Activated naive CD4-positive, alpha-beta T cell treated with anti-CD3 and anti-CD28 coated beads, Interleukin-2, amount 50 U/mL, for 72 hours (primary cell): ENCODE measurements at regions not wholly inside any gene's neighbourhood (a gene's known extent, or its start where the extent isn't known, plus 50 kb on each side); places are given as distances from the start of the nearest gene placed in this dataset.
"Not testable (repeated sequence)": the region's sequence is repeated elsewhere in the genome, so short reads cannot be mapped to it uniquely, and the experiment has no call there.

Experiments used
- ATAC-seq, 2 donors: fragments of 150-1000 bp; cut with Tn5 transposase; 2 replicates each; pipeline ENCODE4 v1.10.0; 2021; ENCODE audit warnings: mild to moderate bottlenecking in 2 of 2, moderate library complexity in 2 of 2
- DNase-seq, 2 donors: peaks; one replicate each; pipeline ENCODE4 v3.0.0; 2021 to 2022; ENCODE audit warnings: low spot score in 2 of 2
- H3K27ac Mint-ChIP-seq, 2 donors: one replicate each; pipeline ENCODE4 v1.8.0; 2022; ENCODE audit warnings: mild to moderate bottlenecking in 2 of 2, mixed read lengths in 2 of 2
- H3K36me3 Mint-ChIP-seq, 2 donors: one replicate each; pipeline ENCODE4 v1.8.0; 2022; ENCODE audit warnings: mixed read lengths in 2 of 2
- H3K9me3 Mint-ChIP-seq, 2 donors: one replicate each; pipeline ENCODE4 v1.8.0; 2022; ENCODE audit warnings: mixed read lengths in 2 of 2

DNA sequence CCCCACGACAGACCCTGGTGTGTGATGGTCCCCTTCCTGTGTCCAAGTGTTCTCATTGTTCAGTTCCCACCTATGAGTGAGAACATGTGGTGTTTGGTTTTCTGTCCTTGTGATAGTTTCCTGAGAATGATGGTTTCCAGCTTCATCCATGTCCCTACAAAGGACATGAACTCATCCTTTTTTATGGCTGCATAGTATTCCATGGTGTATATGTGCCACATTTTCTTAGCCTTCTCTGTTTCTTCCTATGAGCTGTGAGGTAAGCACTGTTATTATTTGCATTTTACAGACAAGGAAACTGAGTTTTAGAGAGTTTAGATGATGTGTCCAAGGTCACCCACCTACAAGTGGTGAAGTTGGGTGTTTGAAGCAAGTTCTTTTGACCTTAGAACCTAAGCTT, 51.1 kb upstream of the BNC1 start:
- not testable (repeated sequence) for H3K36me3 Mint-ChIP-seq, H3K27ac Mint-ChIP-seq, ATAC-seq

GRCh38 chr15:83339396-83339795, 54.9 kb upstream of the BNC1 start:
- Mint-ChIP-seq H3K9me3 (peaks cover 4 to 5% of the 10 kb centered on the region in 2 donors), H3K36me3 (no peaks in the 10 kb centered on the region), H3K27ac (no peak overlapping the region)
- DNase-seq: no peak
- ATAC-seq: no peak

More for the DNA sequence above, 51.1 kb upstream of the BNC1 start:
- not testable (repeated sequence) for DNase-seq, H3K9me3 Mint-ChIP-seq

DNA sequence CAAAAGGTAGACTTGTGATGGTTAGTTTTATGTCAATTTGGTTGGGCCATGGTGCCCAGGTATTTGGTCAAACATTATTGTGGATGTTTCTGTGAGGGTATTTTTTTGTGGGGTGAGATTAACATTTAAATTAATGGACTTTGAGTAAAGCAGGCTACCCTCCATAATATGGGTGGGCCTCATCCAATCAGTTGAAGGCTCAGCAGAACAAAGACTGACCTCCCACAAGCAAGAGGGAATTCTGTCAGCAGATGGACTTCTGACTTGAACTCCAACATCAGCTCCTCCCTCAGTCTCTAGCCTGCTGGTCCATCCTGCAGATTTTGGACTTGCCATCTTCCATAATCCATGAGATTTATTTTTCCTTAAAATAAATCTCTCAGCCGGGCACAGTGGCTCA, 55.6 kb upstream of the BNC1 start:
- no peaks in the 10 kb centered on the region for H3K36me3 Mint-ChIP-seq
- peaks cover 4 to 5% of the 10 kb centered on the region in 2 donors for H3K9me3 Mint-ChIP-seq
- DNase-seq (no peak), ATAC-seq (no peak)
- no peak overlapping the region for H3K27ac Mint-ChIP-seq

- ATAC-seq: no peak
- Mint-ChIP-seq H3K27ac (no peak overlapping the region), H3K9me3 (no peaks in the 10 kb centered on the region), H3K36me3 (no peaks in the 10 kb centered on the region)
- no peak for DNase-seq
These were observed 61.9 kb upstream of the BNC1 start for GRCh38 chr15:83346342-83346741.

- H3K36me3 Mint-ChIP-seq: no peaks in the 10 kb centered on the region
- H3K9me3 Mint-ChIP-seq: no peaks in the 10 kb centered on the region
- no peak overlapping the region for H3K27ac Mint-ChIP-seq
- ATAC-seq (no peak), DNase-seq (no peak)
These were observed 67.7 kb upstream of the BNC1 start for GRCh38 chr15:83352119-83352518.

- ATAC-seq: no peak
- Mint-ChIP-seq H3K36me3 (no peaks in the 10 kb centered on the region), H3K9me3 (no peaks in the 10 kb centered on the region)
These were observed 72.3 kb upstream of the BNC1 start for GRCh38 chr15:83356501-83357399.

DNA sequence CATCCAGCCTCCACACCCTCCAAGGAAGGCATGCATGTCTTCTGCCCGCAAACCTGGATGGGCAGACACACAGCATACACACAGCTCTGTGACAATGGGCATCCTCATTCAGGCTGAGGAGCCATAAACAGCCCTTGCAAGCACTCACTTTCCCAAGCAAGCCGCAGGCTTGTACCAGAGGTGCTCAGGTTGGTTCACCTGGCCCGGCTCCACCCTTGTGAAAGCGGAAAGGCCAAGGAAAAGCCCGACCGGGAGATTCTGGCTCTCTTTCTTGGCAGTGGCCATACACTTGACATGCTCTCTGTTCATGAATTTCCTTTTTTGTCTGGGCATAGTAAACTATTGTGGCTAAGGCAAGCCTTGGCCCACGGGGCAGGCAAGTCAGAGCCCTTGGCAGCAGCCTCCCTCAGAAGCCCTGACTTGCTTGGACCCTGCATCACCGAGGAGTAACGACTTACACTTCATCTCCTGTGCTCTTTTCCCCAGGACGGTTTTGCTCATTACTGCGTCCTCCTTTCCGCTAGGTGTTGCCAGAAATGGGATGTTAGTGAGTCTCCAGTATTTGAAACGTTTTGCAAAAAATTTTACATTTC, 74.6 kb upstream of the BNC1 start:
- ATAC-seq (no peak), DNase-seq (no peak)
- Mint-ChIP-seq H3K36me3 (no peaks in the 10 kb centered on the region), H3K9me3 (no peaks in the 10 kb centered on the region), H3K27ac (no peak overlapping the region)

More at GRCh38 chr15:83356501-83357399, 72.3 kb upstream of the BNC1 start:
- no peak for DNase-seq
- no peak overlapping the region for H3K27ac Mint-ChIP-seq

DNA sequence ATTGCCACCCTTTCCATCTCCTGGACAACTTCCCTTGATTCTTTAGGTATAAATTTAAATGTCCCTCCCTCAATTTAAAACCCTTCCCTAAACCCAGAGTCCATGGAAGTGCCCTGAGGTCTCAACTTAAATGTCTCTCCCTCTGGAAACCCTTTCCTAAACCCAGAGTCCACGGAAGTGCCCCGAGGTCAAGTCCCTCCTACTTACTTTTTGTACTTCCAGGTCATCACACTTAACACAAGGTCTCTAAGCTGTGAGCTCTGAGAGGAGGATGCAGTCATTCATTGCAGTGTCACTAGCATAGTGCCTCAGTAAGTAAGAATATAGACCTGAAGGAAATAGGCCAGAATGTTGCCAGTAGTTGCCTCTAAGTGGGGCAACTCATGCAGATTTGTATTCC, 78.2 kb upstream of the BNC1 start:
- Mint-ChIP-seq H3K9me3 (no peaks in the 10 kb centered on the region), H3K36me3 (peaks cover 0 to 11% of the 10 kb centered on the region in 2 donors), H3K27ac (no peak overlapping the region)
- DNase-seq: no peak
- ATAC-seq: no peak

DNA sequence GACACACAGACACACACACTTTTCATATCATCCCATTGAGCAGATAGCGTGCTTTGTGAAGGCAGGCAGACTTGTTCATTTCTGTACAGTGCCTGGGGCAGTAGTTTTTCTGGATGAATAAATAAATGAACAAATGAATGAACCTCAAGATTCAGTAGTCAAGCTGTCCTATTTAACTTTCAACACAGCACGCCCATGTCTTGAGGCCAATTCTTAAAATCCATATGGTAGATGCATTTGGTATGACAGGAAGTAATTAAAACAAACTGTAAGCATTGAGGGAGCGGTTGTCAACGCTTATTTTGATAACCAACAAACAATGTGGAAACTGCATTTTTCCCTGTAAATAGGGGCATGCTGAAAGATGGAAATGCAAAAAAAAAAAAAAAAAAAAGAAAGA, 80.0 kb upstream of the BNC1 start:
- DNase-seq (no peak), ATAC-seq (no peak)
- no peak overlapping the region for H3K27ac Mint-ChIP-seq
- no peaks in the 10 kb centered on the region for H3K9me3 Mint-ChIP-seq
- peaks cover 0 to 11% of the 10 kb centered on the region in 2 donors for H3K36me3 Mint-ChIP-seq

- DNase-seq (peak in 1 of 2 donors; percentile 15), ATAC-seq (peak in 1 of 2 donors; percentile 50)
- Mint-ChIP-seq H3K9me3 (no peaks in the 10 kb centered on the region), H3K36me3 (peaks cover 0 to 11% of the 10 kb centered on the region in 2 donors), H3K27ac (no peak overlapping the region)
These were observed 81.0 kb upstream of the BNC1 start for GRCh38 chr15:83365370-83365938.

DNA sequence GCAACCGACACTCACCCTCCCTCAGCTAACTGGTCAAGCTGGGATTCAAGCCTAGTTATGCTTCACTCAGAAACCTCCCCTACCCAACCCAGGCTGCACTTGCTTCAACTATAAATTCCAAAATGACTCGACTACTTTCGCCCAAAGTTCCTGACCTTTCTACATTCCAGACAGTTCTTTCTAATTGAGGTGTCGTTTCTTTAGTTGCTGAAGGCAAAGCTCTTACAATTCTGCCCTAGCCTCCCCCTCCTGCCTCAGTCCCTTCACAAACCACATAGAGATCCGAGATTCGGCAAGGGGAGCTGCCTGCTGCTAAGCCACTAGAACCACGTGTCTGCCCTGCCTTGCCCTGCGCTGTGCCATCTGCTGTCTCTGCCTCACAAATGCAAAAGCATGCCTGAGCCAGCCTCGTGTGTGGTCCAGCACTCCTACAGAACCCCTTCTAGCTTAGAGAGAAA, 74.7 kb upstream of the SH3GL3 start:
- DNase-seq (no peak), ATAC-seq (no peak)
- H3K9me3 Mint-ChIP-seq: no peaks in the 10 kb centered on the region
- no peak overlapping the region for H3K27ac Mint-ChIP-seq
- no peaks in the 10 kb centered on the region for H3K36me3 Mint-ChIP-seq

DNA sequence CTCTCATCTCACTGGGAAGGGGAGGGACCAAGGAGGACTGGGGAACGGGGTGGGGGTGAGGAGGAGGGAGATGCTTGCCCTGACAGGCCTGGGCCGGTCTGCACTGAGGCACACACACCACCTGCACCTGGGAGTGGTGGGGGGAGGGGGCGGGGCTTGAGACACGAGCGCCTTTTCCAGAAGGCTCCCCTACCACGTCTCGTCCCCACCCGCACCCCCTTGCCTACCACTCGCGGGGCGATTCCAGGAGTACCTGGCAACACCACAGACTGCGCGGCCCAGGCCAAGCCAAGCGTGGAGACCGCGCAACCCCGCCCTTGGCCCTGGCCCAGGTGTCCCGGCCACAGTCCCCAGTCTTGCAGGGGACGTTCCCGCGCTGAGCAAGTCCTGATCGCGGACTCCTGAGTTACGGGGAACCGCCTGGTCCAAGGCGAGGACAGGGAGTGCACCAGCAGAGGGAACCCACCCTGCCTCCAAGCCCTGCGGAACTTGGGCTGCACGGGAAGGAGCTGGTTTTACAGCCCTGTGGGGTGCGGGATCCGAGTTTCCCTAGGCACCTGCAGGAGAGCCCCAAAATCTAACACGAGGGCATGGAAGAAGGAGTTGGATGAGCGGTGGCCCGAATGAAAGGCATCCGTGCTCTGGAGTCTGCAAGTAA, 68.1 kb upstream of the SH3GL3 start:
- DNase-seq (no peak), ATAC-seq (no peak)
- Mint-ChIP-seq H3K9me3 (no peaks in the 10 kb centered on the region), H3K36me3 (no peaks in the 10 kb centered on the region), H3K27ac (no peak overlapping the region)

- Mint-ChIP-seq H3K27ac (no peak overlapping the region), H3K9me3 (no peaks in the 10 kb centered on the region), H3K36me3 (no peaks in the 10 kb centered on the region)
- DNase-seq: no peak
- no peak for ATAC-seq
These were observed 67.6 kb upstream of the SH3GL3 start for GRCh38 chr15:83379579-83379959.

- DNase-seq (no peak), ATAC-seq (no peak)
- no peaks in the 10 kb centered on the region for H3K36me3 Mint-ChIP-seq
- H3K9me3 Mint-ChIP-seq: no peaks in the 10 kb centered on the region
- peak overlapping the region in 1 of 2 donors; percentile 71 for H3K27ac Mint-ChIP-seq
These were observed 67.1 kb upstream of the SH3GL3 start for GRCh38 chr15:83380059-83380458.

- ATAC-seq: peak; percentile 84 to 91
- peak in 1 of 2 donors; percentile 50 for DNase-seq
- peak overlapping the region in 1 of 2 donors; percentile 71 for H3K27ac Mint-ChIP-seq
- H3K36me3 Mint-ChIP-seq: no peaks in the 10 kb centered on the region
- no peaks in the 10 kb centered on the region for H3K9me3 Mint-ChIP-seq
These were observed 66.5 kb upstream of the SH3GL3 start for GRCh38 chr15:83380682-83381081.

DNA sequence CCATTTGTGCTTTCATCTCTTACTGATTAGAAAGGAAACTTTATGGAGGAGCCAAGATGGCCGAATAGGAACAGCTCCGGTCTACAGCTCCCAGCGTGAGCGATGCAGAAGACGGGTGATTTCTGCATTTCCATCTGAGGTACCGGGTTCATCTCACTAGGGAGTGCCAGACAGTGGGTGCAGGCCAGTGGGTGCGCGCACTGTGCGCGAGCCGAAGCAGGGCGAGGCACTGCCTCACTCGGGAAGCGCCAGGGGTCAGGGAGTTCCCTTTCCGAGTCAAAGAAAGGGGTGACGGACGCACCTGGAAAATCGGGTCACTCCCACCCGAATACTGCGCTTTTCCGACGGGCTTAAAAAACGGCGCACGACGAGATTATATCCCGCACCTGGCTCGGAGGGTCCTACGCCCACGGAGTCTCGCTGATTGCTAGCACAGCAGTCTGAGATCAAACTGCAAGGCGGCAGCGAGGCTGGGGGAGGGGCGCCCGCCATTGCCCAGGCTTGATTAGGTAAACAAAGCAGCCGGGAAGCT, 63.5 kb upstream of the SH3GL3 start:
- H3K9me3 Mint-ChIP-seq, DNase-seq, H3K27ac Mint-ChIP-seq, H3K36me3 Mint-ChIP-seq, ATAC-seq: not testable (repeated sequence)

- H3K9me3 Mint-ChIP-seq: no peaks in the 10 kb centered on the region
- no peak for DNase-seq
- no peak overlapping the region for H3K27ac Mint-ChIP-seq
- H3K36me3 Mint-ChIP-seq: no peaks in the 10 kb centered on the region
- ATAC-seq: no peak
These were observed 51.0 kb upstream of the SH3GL3 start for GRCh38 chr15:83396101-83396500.
